GM12891 (cell line): ENCODE measurements at regions not wholly inside any gene's neighbourhood (a gene's known extent, or its start where the extent isn't known, plus 50 kb on each side); places are given as distances from the start of the nearest gene placed in this dataset.

ENCODE experiments used
- DNase-seq: peaks from one replicate; pipeline ENCODE4 v3.0.0; 2011; ENCODE audit warnings: low spot score; ENCODE audit not compliant: insufficient read length
- FAIRE-seq: peaks from 2 replicates; lab custom pipeline; 2011; peaks lifted over from hg19 to GRCh38; lab: Jason Lieb, UNC
- PAX5 ChIP-seq: IDR thresholded peaks from 2 replicates; pipeline ENCODE4 v1.6.1; 2011; ENCODE audit warnings: low read length, moderate library complexity, mild to moderate bottlenecking; ENCODE audit not compliant: insufficient read depth, severe bottlenecking
- POLR2A ChIP-seq: IDR thresholded peaks from 2 replicates; pipeline ENCODE4 v1.6.1; 2011; ENCODE audit warnings: low read depth, low read length, control low read depth
- POLR2AphosphoS5 ChIP-seq: IDR thresholded peaks from 2 replicates; pipeline ENCODE4 v1.6.1; 2011; ENCODE audit warnings: low read depth, low read length, control low read depth
- POU2F2 ChIP-seq: IDR thresholded peaks from 2 replicates; pipeline ENCODE4 v1.6.1; 2011; ENCODE audit warnings: low read depth, mild to moderate bottlenecking, control low read depth, low read length, moderate library complexity
- SPI1 ChIP-seq: IDR thresholded peaks from 2 replicates; pipeline ENCODE4 v1.6.1; 2011; ENCODE audit warnings: low read depth, low read length, control low read depth
- TAF1 ChIP-seq: IDR thresholded peaks from 2 replicates; pipeline ENCODE4 v1.6.1; 2011; ENCODE audit warnings: low read depth, low read length, control low read depth

DNA sequence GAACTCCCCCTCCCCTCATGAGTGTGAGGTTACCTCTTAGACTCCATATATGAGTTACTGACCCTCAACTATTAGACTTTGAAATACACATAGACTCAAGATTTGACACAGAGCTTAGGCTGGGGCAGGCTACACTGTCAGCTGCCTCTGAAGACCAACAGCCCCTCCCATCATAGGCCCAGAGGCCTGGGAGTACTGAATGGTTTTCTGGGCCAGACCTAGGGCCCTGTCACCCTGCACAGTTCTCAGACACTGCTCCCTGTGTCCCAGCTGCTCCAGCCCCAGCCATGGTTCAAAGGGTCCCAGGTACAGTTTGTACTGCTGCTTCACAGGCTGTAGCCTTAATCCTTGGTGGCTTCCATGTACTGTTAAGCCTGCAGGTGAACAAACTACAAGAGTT lies 132.1 kb upstream of the MOCS1 start:
- TF ChIP-seq POLR2AphosphoS5 (no peak), POLR2A (no peak), TAF1 (no peak), POU2F2 (no peak), PAX5 (no peak), SPI1 (no peak)
- DNase-seq = no peak
- FAIRE-seq = no peak

DNA sequence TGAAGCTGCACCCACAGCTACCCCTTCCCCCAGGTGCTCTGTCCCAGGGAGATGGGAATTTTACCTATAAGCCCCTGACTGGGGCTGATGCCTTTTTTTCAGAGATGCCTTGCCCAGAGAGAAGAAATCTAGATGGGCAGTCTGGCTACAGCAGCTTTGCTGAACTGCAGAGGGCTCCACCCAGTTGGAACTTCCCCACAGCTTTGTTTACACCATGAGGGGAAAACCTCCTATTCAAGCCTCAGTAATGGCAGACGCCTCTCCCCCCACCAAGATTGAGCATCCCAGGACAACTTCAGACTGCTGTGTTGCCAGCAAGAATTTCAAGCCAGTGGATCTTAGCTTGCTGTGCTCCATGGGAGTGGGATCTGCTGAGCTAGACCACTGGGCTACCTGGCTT lies 122.6 kb upstream of the MOCS1 start:
- DNase-seq (no peak), FAIRE-seq (no peak)

DNA sequence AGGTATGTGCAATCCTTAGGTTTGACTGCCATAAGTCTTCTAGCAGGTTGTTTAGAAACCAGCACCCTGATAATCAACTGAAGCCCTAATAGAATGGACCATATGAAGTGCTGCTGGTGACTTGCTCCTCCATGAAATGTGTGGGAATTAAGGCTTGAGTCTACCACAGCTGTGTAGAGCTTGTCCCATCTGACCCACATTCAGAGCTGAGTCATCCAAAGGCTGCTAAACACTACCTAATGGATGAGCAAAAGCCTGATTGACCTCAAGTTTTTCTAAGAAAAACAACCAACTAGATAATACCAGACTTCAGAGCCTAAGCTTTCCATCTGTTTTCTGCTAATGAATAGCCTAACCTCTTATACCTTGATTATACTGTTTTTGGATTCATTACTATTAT lies 120.3 kb upstream of the MOCS1 start:
- no peak for FAIRE-seq
- TF ChIP-seq POLR2A = no peak
- no peak for TF ChIP-seq POU2F2
- TF ChIP-seq TAF1 = no peak
- TF ChIP-seq SPI1 = no peak
- TF ChIP-seq PAX5 = no peak
- TF ChIP-seq POLR2AphosphoS5 = no peak
- no peak for DNase-seq

More for the DNA sequence above, 122.6 kb upstream of the MOCS1 start:
- TF ChIP-seq TAF1 (no peak), POLR2A (no peak), SPI1 (no peak), PAX5 (no peak), POLR2AphosphoS5 (no peak), POU2F2 (no peak)

DNA sequence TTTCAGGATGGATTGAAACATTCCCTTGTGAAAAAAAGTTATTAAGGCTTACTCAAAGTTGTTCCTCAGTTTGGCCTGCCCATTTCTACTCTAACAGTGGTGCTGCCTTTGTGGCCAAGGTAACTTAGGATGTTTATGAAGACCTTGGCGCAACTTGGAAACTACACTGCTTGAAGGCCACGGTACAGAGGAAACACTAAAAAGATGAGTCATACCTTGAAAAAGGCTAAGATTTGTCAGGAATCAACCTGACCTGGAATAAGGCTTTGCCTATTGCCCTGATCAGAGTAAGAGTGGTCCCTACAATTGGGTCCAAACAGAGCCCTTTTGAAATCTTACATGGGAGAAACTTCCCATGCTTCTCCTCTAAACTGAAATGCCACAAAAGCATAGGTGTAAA lies 119.9 kb upstream of the MOCS1 start:
- TF ChIP-seq POLR2A = no peak
- DNase-seq = no peak
- FAIRE-seq = no peak

DNA sequence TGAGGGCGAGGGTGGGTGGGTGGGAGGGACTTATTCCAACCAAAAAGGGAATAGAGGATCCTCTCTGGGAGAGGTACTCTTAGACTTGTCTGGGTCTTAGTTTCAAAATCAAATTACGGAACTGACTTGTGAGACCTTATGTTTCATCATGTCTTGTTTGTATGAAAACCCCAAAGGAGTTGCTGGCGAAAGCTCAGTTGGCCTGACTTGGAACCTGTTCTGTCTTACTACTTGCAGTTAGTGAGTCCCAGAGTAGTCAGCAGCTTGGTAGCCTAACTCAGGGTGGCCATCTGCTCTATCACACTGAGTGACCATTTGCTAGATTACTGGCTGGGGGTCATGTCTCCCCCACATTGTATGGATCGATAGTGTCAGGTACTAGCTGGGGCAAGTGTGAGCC lies 114.9 kb upstream of the MOCS1 start:
- TF ChIP-seq POLR2A (no peak), POU2F2 (no peak), TAF1 (no peak), SPI1 (no peak), POLR2AphosphoS5 (no peak), PAX5 (no peak)
- no peak for DNase-seq
- FAIRE-seq = no peak

DNA sequence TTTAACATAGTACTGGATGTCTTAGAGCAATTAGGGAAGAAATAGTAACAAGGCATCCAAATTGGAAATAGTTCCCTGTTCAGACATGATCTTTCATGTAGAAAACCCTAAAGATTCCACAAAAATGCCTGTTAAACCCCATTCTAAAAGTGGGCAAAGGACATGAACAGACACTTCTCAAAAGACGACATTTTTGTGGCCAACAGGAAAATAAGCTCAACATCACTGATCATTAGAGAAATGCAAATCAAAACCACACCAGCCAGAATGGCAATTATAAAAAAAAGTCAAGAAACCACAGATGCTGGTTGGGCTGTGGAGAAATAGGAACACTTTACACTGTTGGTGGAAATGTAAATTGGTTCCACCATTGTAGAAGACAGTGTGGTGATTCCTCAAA lies 109.9 kb upstream of the MOCS1 start:
- TF ChIP-seq POLR2A (no peak), POLR2AphosphoS5 (no peak), TAF1 (no peak)
- FAIRE-seq (no peak), DNase-seq (no peak)

DNA sequence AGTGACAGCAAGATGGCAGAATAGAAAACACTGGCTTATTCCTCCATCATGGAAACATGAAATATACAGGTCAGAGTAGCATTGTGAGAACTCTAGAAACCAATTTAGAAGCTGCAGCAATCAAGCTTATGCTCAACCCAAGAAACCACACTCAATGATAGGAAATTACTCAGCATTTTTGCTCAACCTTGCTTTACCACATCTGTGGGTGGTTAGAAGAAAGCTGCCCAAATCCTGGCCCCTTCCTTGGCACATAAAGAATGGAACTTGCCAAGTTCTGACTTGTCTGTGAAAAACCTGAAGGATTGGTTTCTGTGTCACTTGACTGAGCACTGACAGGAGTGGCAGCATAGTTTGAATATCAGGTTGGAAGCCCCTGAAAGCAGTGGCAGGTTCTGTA lies 108.0 kb upstream of the MOCS1 start:
- FAIRE-seq = no peak
- no peak for TF ChIP-seq PAX5
- no peak for TF ChIP-seq POLR2AphosphoS5
- TF ChIP-seq SPI1 = no peak
- no peak for TF ChIP-seq TAF1
- TF ChIP-seq POLR2A = no peak
- TF ChIP-seq POU2F2 = no peak
- no peak for DNase-seq

DNA sequence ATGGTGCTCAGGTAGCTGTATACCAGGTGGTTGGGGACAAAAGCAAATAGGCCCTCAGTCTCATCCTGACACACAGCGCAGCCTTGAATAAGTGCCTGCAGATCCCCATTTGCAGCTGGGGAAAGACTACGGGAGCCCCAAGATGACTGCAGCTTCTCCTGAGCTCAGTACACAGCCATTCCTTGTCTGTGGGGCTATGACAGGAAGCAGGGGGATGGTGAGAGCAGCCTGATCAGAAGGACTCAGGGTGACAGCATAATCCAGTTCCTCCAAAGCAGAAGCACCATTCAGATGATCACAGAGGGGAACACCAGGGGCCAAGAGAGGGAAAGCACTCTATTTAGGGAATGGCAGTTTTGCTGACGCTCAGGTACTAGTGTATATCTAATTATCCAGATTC lies 104.8 kb upstream of the MOCS1 start:
- TF ChIP-seq POLR2A (no peak), TAF1 (no peak)
- no peak for FAIRE-seq
- DNase-seq = no peak

DNA sequence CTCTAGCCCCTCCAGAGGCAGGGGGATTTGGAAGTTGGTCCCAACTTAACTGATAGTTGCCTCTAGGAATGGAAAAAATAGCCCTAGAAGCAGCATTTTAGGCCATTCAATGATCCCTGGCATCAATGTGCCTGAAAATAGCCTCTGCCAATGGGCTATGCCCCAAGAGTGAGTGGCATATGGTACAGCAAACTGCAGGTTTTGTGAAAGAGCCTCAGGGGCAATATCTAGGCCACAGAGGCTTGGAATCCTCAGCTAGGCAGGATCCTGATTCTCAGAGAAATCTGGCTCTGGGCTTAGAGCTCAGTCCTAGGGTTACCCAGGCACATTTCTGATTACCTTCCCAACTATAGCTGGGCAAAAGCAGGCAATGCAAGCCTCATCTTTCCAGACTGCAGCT lies 104.4 kb upstream of the MOCS1 start:
- FAIRE-seq (no peak), DNase-seq (no peak)
- TF ChIP-seq POLR2A = no peak

DNA sequence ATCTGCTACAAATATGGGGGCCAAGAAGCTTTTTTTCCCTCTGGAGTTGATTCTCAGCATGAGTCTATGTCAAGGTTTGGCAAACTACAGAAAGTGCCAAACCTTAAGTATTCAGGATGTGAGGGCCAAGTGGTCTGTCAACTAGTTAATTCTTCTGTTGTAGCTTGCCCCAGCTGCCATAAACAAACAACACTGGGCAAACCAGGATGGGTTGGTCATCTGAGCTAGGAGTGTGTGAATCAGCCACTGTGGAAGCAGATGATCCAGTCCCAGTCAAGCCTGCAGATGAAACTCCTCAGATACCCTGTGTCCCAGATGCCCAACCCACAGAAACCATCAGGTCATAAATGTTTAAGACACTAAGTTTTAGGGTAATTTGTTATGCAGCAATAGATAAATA lies 103.0 kb upstream of the MOCS1 start:
- FAIRE-seq = no peak
- TF ChIP-seq TAF1 = no peak
- no peak for TF ChIP-seq POU2F2
- no peak for TF ChIP-seq POLR2AphosphoS5
- TF ChIP-seq PAX5 = no peak
- TF ChIP-seq SPI1 = no peak
- TF ChIP-seq POLR2A = no peak
- no peak for DNase-seq

DNA sequence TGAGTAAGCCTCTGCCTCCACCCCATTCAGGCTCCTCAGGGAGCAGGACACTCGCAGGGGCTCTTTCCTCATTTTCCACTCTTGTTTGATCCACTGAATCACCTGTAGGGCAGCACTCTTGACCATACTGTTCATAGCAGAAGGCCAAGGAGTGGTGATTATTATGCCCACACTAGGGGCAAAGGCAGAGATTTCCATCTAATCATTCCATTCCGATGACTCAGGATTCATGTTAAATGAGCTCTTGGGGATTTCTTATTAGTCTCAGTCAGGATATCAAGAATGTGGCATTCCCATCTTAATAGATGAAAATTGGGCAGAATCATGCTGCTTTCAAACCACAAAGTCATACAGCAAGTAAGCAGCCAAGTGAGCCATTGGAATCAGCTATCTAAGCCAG lies 101.9 kb upstream of the MOCS1 start:
- DNase-seq (no peak), FAIRE-seq (no peak)
- TF ChIP-seq SPI1 = no peak
- TF ChIP-seq POLR2A = no peak
- no peak for TF ChIP-seq POU2F2
- no peak for TF ChIP-seq PAX5
- no peak for TF ChIP-seq POLR2AphosphoS5
- no peak for TF ChIP-seq TAF1

DNA sequence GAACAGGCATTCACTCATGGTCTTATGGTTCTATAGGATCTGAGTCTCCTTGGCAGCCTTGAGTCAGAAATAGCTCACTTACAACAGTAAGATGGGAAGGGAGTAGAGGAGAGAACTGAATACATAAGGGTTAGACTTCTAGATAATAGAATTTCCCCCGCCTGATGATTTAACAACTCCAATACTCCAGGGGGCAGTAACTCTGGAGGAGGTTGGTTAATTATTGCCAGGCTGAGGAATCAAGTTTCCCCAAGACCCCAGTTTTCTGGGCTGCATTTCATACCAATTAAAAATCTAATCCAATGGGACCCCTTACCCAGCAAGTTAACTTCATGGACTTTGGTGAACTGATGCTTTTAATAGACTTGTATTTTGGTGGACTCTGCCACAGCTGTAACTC lies 94.2 kb upstream of the MOCS1 start:
- no peak for TF ChIP-seq POU2F2
- no peak for TF ChIP-seq POLR2A
- TF ChIP-seq POLR2AphosphoS5 = no peak
- TF ChIP-seq TAF1 = no peak
- TF ChIP-seq SPI1 = no peak
- TF ChIP-seq PAX5 = no peak
- FAIRE-seq (no peak), DNase-seq (no peak)
